Adrenal gland (tissue), 9 donors: ENCODE measurements at regions not wholly inside any gene's neighbourhood (a gene's known extent, or its start where the extent isn't known, plus 50 kb on each side); places are given as distances from the start of the nearest gene placed in this dataset.

Experiments used
- DNase-seq, 7 donors: peaks; one replicate each; pipeline ENCODE4 v3.0.0-alpha.2; 2019 to 2020
- H3K27ac ChIP-seq, 5 donors: fragments of 200-600 bp; sonication (generic) in 4 of 5; 1 replicate in 3 of 5; 2 replicates in 2 of 5; pipeline versions ENCODE4 v1.5.1 to v1.8.0; 2016 to 2020; ENCODE audit warnings: mild to moderate bottlenecking in 1 of 5
- H3K27me3 ChIP-seq: fragments of 200-600 bp; 2 replicates; pipeline ENCODE4 v1.8.0; 2021
- H3K36me3 ChIP-seq, 2 donors: fragments of 200-600 bp; replicated peaks in 1 of 2; 1 replicate in 1 of 2; 2 replicates in 1 of 2; pipeline versions ENCODE4 v1.5.1 to v1.8.0; 2018 to 2022
- H3K4me1 ChIP-seq, 2 donors: fragments of 200-600 bp; replicated peaks in 1 of 2; 1 replicate in 1 of 2; 2 replicates in 1 of 2; pipeline versions ENCODE4 v1.5.1 to v1.8.0; 2018 to 2021
- H3K4me3 ChIP-seq, 4 donors: fragments of 200-600 bp; sonication (generic) in 3 of 4; one replicate each; pipeline ENCODE4 v1.5.1; 2016 to 2018
- H3K9me3 ChIP-seq, 3 donors: fragments of 200-600 bp; sonication (generic) in 1 of 3; replicated peaks in 1 of 3; 1 replicate in 2 of 3; 2 replicates in 1 of 3; pipeline versions ENCODE4 v1.5.1 to v1.8.0; 2016 to 2021
- POLR2A ChIP-seq, 2 donors: fragments of 450-650 bp; IDR thresholded peaks; one replicate each; pipeline ENCODE4 v1.6.1; 2017; ENCODE audit warnings: antibody characterized with exemption in 2 of 2, mild to moderate bottlenecking in 2 of 2, moderate library complexity in 1 of 2
- WGBS, 4 donors: extraction: QIAGEN DNeasy Blood & Tissue Kit in 2 of 4; methylation state at CpG; one replicate each; pipeline versions ENCODE4 v1.1.5 to v1.1.7; 2013 to 2017; 5-methylcytosine and 5-hydroxymethylcytosine counted together
- intact Hi-C, 2 donors: fragments of 100-400 bp; cut with DNase I; formaldehyde crosslinking; loops; one replicate each; pipeline versions ENCODE4 v1.14.1 to v1.15.0; 2022 to 2023
- TF ChIP-seq, protein P1 (sequence below), 6 experiments: fragments of 450-650 bp in 4 of 6; fragments of 200-600 bp in 2 of 6; sonication (generic) in 1 of 6; IDR thresholded peaks; 1 replicate in 5 of 6; 2 replicates in 1 of 6; pipeline versions ENCODE4 v1.5.1 to v1.8.0; 2016 to 2021; ENCODE audit warnings: antibody characterized with exemption in 6 of 6, mild to moderate bottlenecking in 2 of 6, moderate library complexity in 1 of 6
- donor health status: healthy with polysubstance abuse.
- donor health status: Bipolar disorder and iron deficiency.
- donor health status: DM: yes; HTN: yes; CAD: no.
- donor health status: DM: no; HTN: no; CAD: no.
- donor health status: DM: no; HTN: no; CAD: no.

DNA sequence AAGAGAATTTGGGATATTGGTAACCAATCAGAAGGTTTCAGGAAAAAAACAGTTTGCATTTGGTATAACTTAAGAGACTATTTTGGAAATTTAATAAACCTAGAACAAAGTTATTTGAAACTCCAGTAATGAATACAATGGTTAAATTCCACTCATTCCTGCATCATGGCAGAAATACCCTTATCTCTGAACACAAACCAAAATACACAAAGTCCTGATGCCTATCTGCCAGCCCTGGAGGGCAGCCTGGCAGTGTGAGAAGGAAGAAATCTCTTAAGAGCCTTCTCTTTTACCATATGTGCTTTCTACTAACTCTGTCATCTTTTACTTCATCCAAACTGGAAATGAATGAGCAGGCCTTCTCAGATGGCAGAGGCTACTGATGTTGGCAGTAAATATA, 147.1 kb upstream of the LYZL1 start:
- H3K36me3 ChIP-seq, result no peaks in the 10 kb centered on the region
- TF ChIP-seq, protein P1, sequence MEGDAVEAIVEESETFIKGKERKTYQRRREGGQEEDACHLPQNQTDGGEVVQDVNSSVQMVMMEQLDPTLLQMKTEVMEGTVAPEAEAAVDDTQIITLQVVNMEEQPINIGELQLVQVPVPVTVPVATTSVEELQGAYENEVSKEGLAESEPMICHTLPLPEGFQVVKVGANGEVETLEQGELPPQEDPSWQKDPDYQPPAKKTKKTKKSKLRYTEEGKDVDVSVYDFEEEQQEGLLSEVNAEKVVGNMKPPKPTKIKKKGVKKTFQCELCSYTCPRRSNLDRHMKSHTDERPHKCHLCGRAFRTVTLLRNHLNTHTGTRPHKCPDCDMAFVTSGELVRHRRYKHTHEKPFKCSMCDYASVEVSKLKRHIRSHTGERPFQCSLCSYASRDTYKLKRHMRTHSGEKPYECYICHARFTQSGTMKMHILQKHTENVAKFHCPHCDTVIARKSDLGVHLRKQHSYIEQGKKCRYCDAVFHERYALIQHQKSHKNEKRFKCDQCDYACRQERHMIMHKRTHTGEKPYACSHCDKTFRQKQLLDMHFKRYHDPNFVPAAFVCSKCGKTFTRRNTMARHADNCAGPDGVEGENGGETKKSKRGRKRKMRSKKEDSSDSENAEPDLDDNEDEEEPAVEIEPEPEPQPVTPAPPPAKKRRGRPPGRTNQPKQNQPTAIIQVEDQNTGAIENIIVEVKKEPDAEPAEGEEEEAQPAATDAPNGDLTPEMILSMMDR (IDR thresholded peaks at IDR 0.05), result no peak
- TF ChIP-seq POLR2A (IDR thresholded peaks at IDR 0.05), result no peak
- no peak for DNase-seq
- H3K27me3 ChIP-seq, result no peaks in the 10 kb centered on the region
- no peak overlapping the region for H3K4me3 ChIP-seq
- H3K4me1 ChIP-seq, result no peaks in the 10 kb centered on the region
- no peak overlapping the region for H3K27ac ChIP-seq
- intact Hi-C loops, result no loop called here
- no peaks in the 10 kb centered on the region for H3K9me3 ChIP-seq

GRCh38 chr10:29142516-29143314, 146.2 kb upstream of the LYZL1 start:
- no peaks in the 10 kb centered on the region for H3K36me3 ChIP-seq
- TF ChIP-seq, protein P1 (IDR thresholded peaks at IDR 0.05), result no peak
- TF ChIP-seq POLR2A (IDR thresholded peaks at IDR 0.05), result no peak
- no peak overlapping the region for H3K27ac ChIP-seq
- DNase-seq, result no peak
- H3K27me3 ChIP-seq, result no peaks in the 10 kb centered on the region
- 81 to 87% (median 82%) methylated on average over 28 to 29 of the region's 29 CpGs for WGBS, 4 donors
- H3K9me3 ChIP-seq, result no peaks in the 10 kb centered on the region
- intact Hi-C loops, result no loop called here
- H3K4me1 ChIP-seq, result no peaks in the 10 kb centered on the region
- no peak overlapping the region for H3K4me3 ChIP-seq

- DNase-seq, result no peak
- TF ChIP-seq, protein P1 (IDR thresholded peaks at IDR 0.05), result no peak
- no peak for TF ChIP-seq POLR2A (IDR thresholded peaks at IDR 0.05)
- intact Hi-C loops, result no loop called here
- H3K9me3 ChIP-seq, result no peaks in the 10 kb centered on the region
- H3K27me3 ChIP-seq, result no peaks in the 10 kb centered on the region
- no peak overlapping the region for H3K27ac ChIP-seq
- H3K4me3 ChIP-seq, result no peak overlapping the region
- H3K36me3 ChIP-seq, result no peaks in the 10 kb centered on the region
- WGBS, 4 donors, result 83 to 94% (median 86%) methylated on average over 2 of the region's 2 CpGs
- no peaks in the 10 kb centered on the region for H3K4me1 ChIP-seq
Measured at GRCh38 chr10:29144126-29144525, 144.7 kb upstream of the LYZL1 start.

GRCh38 chr10:29146311-29147100, 142.4 kb upstream of the LYZL1 start:
- no peak overlapping the region for H3K4me3 ChIP-seq
- no peaks in the 10 kb centered on the region for H3K27me3 ChIP-seq
- no peaks in the 10 kb centered on the region for H3K36me3 ChIP-seq
- H3K9me3 ChIP-seq, result no peaks in the 10 kb centered on the region
- TF ChIP-seq, protein P1 (IDR thresholded peaks at IDR 0.05), result no peak
- TF ChIP-seq POLR2A (IDR thresholded peaks at IDR 0.05), result no peak
- intact Hi-C loops, result no loop called here
- H3K4me1 ChIP-seq, result no peaks in the 10 kb centered on the region
- no peak for DNase-seq
- WGBS, 4 donors, result 74 to 84% (median 75%) methylated on average over 3 of the region's 3 CpGs
- H3K27ac ChIP-seq, result no peak overlapping the region
